GM18858 (cell line): ENCODE measurements at regions not wholly inside any gene's neighbourhood (a gene's known extent, or its start where the extent isn't known, plus 50 kb on each side); places are given as distances from the start of the nearest gene placed in this dataset.
"Not testable (repeated sequence)": the region's sequence is repeated elsewhere in the genome, so short reads cannot be mapped to it uniquely, and the experiment has no call there.

ENCODE experiments used
- ATAC-seq: cut with Tn5 transposase; IDR thresholded peaks from one replicate; pipeline ENCODE4 v1.9.1; 2021; ENCODE audit not compliant: unreplicated experiment

GRCh38 chr2:57479981-57480380 is 566.6 kb upstream of the VRK2 start:
- no peak for ATAC-seq

GRCh38 chr2:57488061-57488460 is 558.5 kb upstream of the VRK2 start:
- ATAC-seq: no peak

DNA sequence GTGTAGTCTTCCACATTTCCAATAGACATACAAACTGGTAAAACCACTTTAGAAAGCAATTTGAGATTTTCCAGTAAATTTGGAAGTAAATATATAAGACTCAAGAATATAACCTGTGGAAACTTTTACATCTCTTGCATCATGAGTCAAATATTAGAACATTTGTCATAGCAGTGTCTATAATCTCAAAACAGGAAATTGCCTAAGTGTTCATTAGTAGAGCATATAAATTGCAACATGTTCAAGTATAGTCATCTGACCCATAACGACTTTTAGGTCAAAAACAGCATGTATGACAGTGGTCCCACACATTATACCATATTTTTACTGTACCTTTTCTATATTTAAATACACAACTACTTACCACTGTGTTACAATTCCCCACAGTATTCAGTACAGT is 555.9 kb upstream of the VRK2 start:
- ATAC-seq: no peak

- no peak for ATAC-seq
These were observed 555.4 kb upstream of the VRK2 start for GRCh38 chr2:57491213-57491612.

GRCh38 chr2:57493966-57494365 is 552.6 kb upstream of the VRK2 start:
- ATAC-seq: not testable (repeated sequence)

- peak; percentile 77 for ATAC-seq
These were observed 549.0 kb upstream of the VRK2 start for GRCh38 chr2:57497489-57498096.

- no peak for ATAC-seq
These were observed 541.8 kb upstream of the VRK2 start for GRCh38 chr2:57504787-57505186.

- no peak for ATAC-seq
These were observed 537.4 kb upstream of the VRK2 start for GRCh38 chr2:57509189-57509588.

- ATAC-seq: no peak
These were observed 535.9 kb upstream of the VRK2 start for GRCh38 chr2:57510704-57511103.

DNA sequence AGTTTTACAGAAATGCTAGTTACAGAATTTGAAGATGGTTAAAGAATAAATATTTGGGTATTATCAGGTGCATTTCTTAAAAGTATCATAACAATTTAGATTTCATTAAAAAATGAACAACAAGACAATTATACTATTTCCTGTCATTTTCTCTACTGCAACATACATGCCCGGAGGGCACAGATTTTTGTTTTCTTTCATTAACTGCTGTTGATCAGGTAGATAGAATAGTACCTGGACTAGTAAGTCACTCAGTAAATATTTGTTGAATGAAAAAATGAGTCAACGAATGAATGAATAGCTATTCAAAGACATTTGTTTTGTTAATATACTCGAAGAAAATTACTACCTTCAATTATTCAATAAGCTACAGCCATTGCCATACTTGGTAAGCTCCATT is 531.2 kb upstream of the VRK2 start:
- ATAC-seq: no peak

DNA sequence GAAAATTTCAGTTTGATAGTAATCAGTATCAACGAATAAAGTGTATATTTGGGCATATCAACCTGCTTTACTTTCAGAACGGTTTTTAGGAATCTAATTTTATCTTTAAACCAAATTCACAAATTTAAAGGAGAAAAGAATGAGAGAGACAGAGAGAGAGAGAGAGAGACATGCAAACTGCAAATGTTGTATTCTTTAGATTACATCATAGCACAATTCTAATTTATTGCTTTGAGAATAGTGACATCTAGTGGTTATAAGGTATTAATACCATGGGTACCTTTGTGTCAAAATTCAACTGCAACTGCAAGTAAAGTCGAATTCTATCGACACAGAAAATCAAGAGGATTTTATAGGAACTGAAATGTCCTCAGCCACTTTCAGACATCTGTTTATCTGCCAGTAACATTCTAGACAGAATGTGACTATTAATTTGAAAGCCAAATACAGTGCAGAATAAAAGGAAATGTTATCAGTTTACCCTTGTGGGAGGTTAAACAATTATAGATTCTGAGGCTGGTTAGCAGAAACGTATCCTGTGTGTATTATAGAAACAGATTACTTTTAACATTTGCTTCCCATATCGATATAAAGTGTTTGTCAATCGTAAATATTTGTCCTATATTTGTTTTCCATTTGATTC is 529.8 kb upstream of the VRK2 start:
- ATAC-seq: peak; percentile 92

GRCh38 chr2:57523304-57523703 is 523.3 kb upstream of the VRK2 start:
- ATAC-seq: no peak

DNA sequence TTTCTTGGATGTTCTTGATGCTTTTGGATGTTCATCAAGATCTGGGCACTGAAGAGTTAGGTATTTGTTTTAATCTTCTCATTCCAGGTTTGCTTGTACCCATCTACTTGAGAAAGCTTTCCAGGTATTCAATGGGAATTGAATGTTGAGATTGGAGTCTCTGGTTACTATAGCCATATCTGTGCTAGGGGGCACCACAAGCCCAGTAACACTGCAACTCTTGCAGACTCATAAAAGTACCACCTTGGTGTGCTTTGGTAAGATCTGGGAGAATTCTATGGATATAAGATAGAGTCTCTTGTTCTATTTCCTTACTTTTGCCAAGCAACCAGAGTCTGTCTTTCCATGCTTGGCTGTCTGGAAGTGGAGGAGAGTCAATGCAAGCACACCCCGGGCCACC is 518.9 kb upstream of the VRK2 start:
- no peak for ATAC-seq

DNA sequence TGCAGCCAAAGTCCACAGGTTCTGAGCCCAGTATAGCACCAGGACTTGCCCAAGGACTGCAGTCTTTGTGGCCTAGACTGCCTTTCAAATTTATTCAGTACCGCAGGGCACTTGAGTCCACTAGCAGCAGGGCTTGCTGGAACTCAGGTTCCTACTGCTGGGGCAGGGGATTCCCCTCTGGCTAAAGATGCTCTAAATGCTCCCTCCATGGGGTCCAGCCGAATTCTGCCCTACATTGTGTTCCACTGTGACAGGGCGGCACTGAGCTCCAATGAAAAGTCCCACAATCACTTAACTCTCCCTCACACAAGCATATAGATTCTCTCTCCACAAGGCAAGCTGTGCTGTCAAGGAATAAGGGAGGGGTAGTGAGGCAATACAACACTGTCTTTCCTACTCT is 518.1 kb upstream of the VRK2 start:
- no peak for ATAC-seq

DNA sequence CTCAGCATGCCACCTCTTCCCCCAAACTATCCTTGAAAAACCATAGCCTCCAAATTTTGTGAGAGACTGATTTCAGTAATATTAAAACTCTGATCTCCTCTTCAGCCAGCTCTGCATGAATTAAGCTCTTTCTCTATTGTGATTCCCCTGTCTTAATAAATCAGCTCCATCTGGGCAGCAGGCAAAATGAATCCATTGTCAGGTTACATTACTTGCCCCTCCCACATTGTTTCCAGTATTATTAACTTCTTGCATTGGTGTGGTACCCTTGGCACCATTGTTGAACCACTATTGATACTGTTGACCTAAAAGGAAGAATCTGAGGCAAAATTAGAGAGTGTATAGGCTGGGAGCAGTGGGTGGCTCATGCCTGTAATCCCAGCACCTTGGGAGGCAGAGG is 512.2 kb upstream of the VRK2 start:
- ATAC-seq: no peak

DNA sequence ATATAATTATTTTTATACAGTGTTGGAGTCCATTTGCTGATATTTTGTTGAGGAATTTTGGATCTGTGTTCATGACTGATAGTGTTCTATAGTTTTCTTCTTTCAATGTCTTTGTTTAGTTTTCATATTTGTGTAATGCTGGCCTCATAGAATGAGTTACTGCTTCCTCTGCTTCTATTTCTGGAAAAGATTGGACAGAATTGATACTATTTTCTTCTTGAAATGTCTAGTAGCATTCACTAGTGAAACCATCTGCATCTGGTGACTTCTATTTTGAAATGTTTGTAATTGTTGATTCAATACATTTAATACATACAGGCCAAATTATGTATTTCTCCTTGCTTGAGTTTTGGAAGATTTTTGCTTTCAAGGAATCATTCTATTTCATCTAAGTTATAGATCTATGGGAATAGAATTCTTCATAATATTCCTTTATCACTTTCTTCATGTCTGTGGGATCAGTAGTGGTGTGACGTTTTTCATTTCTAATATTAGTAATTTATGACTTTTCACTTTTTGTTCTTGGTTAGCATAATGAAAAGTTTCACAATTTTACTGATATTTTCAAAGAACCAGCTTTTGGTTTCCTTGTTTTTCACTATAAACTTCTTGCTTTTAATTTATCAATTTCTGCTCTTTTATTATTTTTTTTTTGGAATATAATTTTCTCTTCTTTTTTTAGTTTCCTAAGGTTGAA is 509.9 kb upstream of the VRK2 start:
- ATAC-seq: peak; percentile 83

DNA sequence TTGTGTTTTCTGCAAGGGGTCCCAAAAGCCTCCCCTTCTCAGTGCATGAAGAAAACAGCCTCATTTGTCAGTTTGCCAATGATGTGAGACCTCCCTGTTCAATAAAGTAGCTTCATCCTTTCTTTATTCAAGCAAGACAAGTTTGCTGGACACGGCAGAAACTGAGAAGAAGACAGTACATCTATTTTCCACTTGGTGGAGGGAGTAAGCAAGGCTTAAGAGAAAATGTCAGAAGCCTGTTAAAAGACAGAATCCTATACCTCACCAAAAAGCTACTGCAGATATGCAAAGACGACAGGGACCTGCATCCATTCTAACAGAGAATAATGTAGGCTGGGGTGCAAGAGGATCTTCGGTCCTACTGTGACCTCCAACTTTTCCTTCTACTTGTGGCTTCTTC is 506.8 kb upstream of the VRK2 start:
- no peak for ATAC-seq

- no peak for ATAC-seq
These were observed 504.5 kb upstream of the VRK2 start for GRCh38 chr2:57542081-57542480.

- no peak for ATAC-seq
These were observed 503.4 kb upstream of the VRK2 start for GRCh38 chr2:57543211-57543610.

- no peak for ATAC-seq
These were observed 502.0 kb upstream of the VRK2 start for GRCh38 chr2:57544624-57545023.

DNA sequence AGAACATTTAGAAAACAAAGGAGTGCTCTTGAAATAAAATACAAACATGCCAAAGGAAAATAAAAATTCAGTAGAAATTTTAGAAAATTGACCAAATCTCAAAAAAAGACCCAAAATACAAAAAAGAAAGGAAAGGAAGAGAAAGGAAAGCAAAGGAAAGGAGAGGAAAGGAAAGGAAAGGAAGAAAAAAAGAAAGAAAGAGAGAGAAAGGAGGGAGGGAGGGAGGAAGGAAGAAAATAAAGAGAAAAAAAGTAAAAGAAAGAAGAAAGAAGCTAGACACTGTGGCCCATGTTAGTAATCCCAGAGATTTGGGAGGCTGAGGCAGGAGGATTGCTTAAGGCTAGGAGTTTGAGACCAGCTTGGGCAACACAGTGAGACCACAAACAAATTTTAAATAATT is 500.1 kb upstream of the VRK2 start:
- no peak for ATAC-seq

DNA sequence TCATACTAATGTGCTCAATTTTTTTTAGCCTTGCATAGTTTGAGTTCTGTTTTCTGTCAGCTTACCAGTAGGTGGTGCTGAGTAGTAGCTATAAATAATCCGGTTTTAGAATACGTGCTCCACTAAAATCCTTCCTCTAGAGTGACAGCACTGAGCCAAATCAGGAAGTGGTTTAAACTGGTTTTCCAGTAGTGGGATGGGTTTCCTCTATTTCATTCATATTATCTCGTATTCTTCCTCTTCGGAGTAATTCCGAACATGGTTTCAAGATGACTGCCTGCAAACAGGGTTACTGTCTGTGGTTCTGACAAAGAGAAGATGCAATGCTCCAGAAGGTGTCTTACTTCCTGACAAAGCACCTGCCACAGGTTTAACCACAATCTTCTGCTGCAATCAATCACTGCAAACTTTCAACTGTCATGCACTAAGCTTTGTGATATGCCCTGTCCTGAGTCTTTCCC is 496.9 kb upstream of the VRK2 start:
- peak; percentile 79 for ATAC-seq
